Stimulated activated CD4-positive, alpha-beta T cell treated with anti-CD3 and anti-CD28 coated beads, Interleukin-4, amount 100 ng/mL, for 24 hours (primary cell): ENCODE measurements at regions not wholly inside any gene's neighbourhood (a gene's known extent, or its start where the extent isn't known, plus 50 kb on each side); places are given as distances from the start of the nearest gene placed in this dataset.
"Not testable (repeated sequence)": the region's sequence is repeated elsewhere in the genome, so short reads cannot be mapped to it uniquely, and the experiment has no call there.

ENCODE experiments used
- DNase-seq: peaks from one replicate; pipeline ENCODE4 v3.0.0-alpha.2; 2020

DNA sequence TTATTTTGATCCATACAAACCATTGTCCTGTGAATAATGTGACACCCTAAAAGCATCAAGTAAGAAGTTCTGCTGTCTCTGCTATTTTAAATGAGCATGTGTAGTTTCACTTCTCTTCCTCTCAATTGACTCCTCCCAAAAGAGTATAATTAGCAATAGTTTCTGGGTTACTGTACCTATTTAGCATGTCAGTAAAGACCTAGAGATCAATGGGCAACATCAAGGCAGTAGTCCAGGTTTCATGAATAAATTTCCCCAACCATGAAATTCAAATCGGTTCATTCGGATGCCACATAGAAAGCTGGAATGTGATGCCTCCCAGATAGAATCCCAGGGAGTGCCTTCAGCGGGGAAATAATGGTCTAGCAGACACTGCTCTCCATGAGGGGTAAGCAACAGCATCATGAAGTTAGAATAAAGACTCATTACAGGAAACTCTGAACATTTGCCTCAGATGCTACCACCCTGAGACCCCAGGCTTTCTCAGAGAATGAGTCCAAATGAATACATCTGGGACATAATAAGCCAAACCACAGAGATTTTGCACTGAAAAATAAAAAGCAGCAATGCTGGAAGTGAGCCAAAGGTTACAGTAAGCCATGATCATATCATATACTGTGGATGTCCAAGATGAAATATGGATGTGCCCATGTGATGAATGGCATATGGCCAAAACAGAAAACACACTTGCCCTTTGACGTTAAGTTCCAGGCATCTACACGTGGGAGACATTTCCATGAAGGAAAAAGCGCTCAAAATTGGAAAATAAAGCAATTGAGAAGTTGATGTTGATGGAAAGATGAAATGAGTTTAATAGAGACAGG lies 1107.0 kb upstream of the SEMA6A start:
- DNase-seq, result no peak

DNA sequence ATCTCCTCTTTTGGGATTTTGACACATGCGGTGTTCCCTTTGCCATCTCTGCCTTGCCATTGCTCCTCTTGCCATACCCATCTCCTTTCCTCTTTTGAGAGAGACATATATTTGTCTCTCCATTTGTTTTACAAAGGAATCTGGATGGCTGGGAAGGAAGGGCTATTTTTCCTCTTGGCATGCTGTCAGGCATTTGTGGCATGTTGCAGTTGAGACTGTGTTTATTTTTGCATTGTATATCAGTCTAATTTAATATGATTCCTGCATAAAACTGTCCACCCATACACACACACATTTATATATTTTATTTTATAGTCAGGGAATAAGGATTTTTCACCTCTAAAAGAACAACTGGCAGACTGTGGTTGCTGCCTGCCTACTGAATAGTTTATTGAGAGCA lies 1105.8 kb upstream of the SEMA6A start:
- DNase-seq, result no peak

GRCh38 chr5:117679046-117679445 lies 1104.4 kb upstream of the SEMA6A start:
- DNase-seq, result no peak

DNA sequence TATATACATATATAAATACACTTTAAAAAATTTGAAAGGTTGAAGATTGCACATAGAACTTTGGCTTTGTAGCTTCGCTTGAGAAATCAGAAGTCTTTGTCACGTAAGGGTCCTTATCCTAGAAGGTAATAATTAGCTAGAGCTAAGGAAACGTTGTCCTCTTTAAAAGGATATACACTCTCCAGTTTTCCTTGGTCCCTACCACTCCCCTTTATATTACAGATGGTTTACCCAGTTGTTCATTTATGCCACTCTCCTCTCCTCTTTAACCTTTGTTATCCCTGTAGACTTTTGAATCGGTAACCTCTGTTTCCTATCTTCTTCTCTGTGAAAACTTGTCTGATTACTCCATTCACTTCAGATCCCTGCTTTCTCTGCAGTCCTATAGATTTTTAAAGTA lies 1101.0 kb upstream of the SEMA6A start:
- DNase-seq, result no peak

GRCh38 chr5:117671551-117671950 lies 1096.9 kb upstream of the SEMA6A start:
- DNase-seq, result no peak

GRCh38 chr5:117667105-117667504 lies 1092.5 kb upstream of the SEMA6A start:
- no peak for DNase-seq

DNA sequence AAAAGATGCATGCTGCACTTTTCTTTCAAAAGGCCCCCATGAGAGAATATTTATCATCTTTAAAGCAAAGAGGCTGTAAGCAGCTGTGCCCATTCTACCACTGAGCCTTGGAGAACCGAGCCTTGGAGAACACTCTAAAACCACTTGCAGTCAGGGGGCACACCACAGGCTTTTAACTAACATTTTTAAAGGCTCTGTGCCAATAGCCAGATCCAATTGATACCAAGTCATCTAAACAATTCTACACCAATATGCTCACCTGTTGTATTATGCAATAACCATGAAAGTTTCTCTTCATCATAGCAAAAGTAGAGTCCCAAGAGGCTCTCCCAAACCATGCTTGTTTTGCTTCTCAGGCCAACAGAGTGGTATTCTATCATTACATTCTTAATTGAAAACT lies 1090.5 kb upstream of the SEMA6A start:
- DNase-seq, result no peak

DNA sequence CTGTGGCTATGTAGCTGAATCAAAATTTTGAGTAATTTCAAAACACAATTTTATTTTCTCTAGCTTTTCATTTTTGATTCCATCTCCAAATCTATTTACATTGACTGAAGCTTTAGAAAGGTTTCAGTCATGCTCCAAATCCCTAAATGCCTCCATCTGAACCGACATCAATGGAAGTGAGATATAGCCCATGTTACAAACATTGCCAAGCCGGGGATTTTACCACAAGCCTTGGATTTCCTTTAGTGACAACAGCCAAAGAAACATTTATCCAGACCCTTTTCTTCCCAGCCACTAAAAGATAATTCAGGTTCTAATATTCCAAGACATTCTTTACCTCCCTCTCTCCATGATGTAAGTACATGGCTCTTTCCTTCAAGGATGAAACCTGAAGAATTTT lies 1087.7 kb upstream of the SEMA6A start:
- no peak for DNase-seq

GRCh38 chr5:117657541-117657940 lies 1082.9 kb upstream of the SEMA6A start:
- DNase-seq, result no peak

DNA sequence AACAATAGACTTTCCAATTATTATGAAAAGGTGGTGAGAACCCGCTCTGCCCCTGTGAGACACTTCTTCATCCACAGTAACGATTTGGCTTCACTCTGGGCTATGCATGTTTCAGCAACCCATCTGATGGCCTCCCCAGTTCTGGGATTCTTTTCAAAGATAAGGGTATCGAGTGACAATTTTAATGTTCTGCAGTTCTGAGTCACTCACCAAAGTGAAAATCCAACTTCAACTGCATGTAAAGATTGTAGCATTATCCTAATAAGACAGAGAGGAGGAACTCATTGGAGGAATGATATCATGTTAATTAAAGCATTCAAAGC lies 1078.3 kb upstream of the SEMA6A start:
- no peak for DNase-seq

DNA sequence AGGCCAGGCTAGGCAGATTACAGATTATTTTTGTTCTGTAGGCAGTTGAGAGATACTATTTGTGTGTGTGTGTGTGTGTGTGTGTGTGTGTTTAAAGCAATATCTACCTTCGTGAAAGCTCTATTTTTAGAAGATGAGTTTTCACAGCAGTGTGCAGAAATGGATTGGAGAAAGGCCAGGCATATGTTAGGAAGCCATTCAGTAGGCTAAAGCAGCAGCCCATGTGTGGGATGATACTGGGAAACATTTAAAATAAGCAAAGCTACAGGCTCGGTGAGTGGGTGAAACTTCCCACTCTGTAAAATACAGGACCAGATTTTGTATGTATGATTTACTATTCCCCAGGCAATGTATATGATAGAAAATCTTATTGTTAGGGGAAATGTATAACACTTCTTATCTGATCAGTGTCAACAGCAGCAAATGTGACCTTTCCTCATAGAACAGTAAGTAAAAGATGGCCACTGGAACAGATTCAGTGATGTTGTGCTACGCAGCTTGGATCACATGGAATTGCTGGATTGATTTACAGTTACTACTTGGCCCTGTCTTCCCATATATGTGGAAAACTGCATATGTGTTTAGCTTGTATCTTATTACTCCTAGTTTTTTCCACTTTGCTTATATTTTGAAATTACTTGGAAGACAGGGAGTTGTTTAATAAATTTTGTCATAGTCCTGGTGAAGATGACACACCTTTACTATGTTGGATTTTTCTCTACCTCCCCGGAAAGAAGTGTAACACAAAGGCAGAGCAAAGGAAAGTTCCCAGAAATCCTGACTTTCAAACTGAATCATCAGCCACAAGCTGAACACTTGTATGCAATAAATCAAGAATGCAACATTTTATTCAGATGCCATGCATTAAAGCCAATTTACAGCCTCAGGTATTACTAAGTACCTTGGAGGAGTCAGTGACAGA lies 1077.7 kb upstream of the SEMA6A start:
- DNase-seq, result no peak

- no peak for DNase-seq
Measured at GRCh38 chr5:117649821-117650220, 1075.2 kb upstream of the SEMA6A start.

GRCh38 chr5:117645400-117645799 lies 1070.8 kb upstream of the SEMA6A start:
- DNase-seq, result no peak

DNA sequence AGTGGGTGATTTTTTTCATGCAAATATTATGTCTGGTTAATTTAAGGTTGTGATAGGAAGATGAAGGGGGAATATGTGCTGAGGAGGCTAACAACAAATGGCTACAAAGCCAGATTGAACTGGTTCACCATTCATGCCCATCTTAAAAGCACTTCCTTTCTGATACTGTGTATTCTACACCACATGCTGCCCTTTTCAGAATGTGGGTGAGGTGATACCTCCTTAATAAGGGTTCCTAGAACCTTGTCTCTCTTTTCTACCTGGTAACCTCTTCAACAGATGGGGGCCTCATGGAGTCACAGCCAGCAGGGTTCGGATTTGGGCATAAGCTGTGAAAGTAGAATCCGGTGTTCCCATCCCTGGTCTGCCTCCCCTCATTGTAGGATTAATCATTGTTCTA lies 1064.0 kb upstream of the SEMA6A start:
- no peak for DNase-seq

GRCh38 chr5:117633093-117633492 lies 1058.5 kb upstream of the SEMA6A start:
- no peak for DNase-seq

DNA sequence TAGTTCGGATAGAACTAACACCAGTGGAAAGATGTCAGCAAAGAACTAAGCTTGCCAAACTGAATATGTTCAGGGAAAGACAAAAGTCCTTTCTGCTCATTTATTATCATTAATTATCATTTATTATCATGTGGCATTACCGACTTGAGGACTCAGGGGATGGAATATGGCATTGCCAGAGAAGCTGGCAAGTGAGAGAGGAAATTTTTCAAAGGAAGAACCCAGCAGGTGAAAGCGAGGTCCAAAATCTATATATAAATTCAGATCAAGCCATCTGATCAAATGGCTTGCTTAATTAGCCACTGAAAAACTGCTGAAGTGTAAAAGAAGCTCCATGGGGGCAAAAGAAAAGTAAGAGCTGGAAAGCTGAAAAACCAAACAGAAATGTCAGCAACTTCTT lies 1049.6 kb upstream of the SEMA6A start:
- DNase-seq, result no peak

DNA sequence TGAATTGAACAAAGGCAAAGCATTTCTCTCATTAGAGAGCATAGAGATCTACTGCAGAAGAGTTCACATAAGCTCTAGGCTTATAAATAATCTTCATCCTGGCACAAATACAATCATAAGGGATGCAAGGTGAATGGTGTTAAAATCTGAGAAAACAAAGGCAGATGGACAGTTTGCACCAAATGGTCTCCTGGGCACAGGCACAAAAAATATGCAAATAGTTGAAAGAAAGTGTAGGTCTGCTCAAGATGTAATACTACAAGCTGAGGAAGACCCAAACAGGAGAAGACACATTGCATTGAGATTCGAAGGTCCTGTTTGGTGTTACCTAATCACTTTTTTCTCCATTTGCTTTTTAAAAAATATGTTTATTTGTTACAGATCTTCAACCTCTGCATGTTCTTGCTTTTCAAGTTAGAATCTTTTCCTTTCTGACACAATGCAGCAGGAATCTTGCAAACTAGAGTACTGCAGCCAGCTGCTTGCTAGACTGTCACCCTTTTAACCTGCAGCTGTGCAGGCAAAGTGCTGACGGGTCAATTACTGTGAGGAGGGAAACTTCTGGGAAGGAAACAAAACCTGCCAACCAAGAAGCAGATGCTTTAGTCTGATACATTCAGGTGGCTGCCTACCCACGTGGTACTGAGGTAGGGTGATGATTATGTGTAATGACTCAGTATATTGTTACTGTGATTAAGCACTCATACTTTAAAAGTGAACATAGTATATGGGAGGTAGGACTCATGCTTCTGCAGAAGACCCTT lies 1048.6 kb upstream of the SEMA6A start:
- no peak for DNase-seq

DNA sequence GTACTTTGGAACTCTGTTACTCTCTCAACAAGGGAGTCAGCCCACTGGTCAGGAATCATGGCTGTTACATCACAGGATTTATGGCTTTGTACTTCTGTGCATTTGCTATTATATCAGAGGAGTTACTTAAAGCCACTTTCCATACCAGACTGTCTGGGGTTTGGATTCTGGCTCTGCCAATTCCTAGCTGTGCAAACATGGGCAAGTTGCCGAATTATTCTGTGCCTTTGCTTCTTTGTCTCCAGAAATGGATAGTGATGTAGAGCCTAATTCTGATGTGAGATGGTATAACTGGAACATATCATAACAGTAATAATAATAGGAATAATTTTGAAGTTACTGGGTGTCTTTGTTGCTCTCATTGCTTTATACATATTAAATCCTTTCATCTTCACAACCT lies 1047.3 kb upstream of the SEMA6A start:
- no peak for DNase-seq

GRCh38 chr5:117615226-117615625 lies 1040.6 kb upstream of the SEMA6A start:
- DNase-seq, result no peak

GRCh38 chr5:117614408-117614807 lies 1039.8 kb upstream of the SEMA6A start:
- no peak for DNase-seq

- no peak for DNase-seq
Measured at GRCh38 chr5:117604845-117605244, 1030.2 kb upstream of the SEMA6A start.

- DNase-seq, result not testable (repeated sequence)
Measured at GRCh38 chr5:117599811-117600210, 1025.2 kb upstream of the SEMA6A start.

GRCh38 chr5:117594166-117594565 lies 1019.5 kb upstream of the SEMA6A start:
- no peak for DNase-seq

- no peak for DNase-seq
Measured at GRCh38 chr5:117590944-117591343, 1016.3 kb upstream of the SEMA6A start.
